ENCODE measurements at regions not wholly inside any gene's neighbourhood (a gene's known extent, or its start where the extent isn't known, plus 50 kb on each side); places are given as distances from the start of the nearest gene placed in this dataset.

DNA sequence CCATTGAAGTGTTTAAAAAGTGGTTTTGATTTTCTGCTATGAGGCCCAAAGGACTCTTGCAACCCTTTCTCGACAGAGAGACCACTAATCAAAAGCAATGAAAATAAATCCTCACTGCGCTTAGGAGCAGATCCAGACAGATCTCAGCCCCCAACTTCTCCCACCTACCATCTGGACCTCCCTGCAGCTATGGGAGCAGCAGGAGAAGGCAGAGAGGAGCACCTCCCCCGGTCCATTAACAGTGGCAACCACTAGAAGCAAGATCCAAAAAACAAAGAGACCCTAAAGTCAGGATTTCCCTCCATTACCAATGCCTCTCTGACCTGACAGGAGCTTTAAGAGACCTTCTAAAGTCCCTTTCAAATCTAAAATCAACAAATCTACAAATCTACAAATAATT is 99.0 kb upstream of the LSM8 start:
- intact Hi-C loops (cut with DNase I): no loop called here
- no peak for TF ChIP-seq POLR2A (IDR thresholded peaks at IDR 0.05)
- TF ChIP-seq, protein P1, sequence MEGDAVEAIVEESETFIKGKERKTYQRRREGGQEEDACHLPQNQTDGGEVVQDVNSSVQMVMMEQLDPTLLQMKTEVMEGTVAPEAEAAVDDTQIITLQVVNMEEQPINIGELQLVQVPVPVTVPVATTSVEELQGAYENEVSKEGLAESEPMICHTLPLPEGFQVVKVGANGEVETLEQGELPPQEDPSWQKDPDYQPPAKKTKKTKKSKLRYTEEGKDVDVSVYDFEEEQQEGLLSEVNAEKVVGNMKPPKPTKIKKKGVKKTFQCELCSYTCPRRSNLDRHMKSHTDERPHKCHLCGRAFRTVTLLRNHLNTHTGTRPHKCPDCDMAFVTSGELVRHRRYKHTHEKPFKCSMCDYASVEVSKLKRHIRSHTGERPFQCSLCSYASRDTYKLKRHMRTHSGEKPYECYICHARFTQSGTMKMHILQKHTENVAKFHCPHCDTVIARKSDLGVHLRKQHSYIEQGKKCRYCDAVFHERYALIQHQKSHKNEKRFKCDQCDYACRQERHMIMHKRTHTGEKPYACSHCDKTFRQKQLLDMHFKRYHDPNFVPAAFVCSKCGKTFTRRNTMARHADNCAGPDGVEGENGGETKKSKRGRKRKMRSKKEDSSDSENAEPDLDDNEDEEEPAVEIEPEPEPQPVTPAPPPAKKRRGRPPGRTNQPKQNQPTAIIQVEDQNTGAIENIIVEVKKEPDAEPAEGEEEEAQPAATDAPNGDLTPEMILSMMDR (IDR thresholded peaks at IDR 0.05): no peak
- 77% methylated on average over 2 of the region's 3 CpGs for WGBS (ENCODE audit: insufficient coverage, low coverage, low lambda C conversion rate, missing lambda C conversion rate)

DNA sequence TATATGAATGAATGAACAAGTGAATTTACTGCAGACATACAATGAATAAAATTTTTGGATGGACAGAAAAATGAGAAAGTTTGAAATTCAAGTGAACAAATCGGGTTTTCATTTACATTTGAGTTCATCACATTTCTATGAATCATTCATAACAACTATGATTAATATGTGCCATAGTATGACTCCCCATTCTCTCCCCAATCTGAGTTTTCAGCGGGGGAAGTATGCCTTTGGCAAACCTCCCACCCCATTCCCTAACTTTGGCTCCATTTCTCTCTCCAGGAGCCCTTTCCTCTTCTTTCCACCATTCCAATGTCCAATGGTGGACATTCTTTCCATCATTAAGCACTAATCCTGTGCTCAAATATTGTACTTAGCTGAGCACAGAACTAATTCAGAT is 96.8 kb upstream of the LSM8 start:
- intact Hi-C loops (cut with DNase I): no loop called here
- TF ChIP-seq, protein P1 (IDR thresholded peaks at IDR 0.05): no peak
- TF ChIP-seq POLR2A (IDR thresholded peaks at IDR 0.05): no peak
- Histone ChIP-seq H3K4me1 (no peaks in the 10 kb centered on the region), H3K27ac (no peak overlapping the region), H3K36me3 (no peaks in the 10 kb centered on the region), H3K27me3 (no peaks in the 10 kb centered on the region), H3K9me3 (no peaks in the 10 kb centered on the region), H3K4me3 (no peak overlapping the region)
- ATAC-seq (no peak), DNase-seq (no peak)
- WGBS (ENCODE audit: insufficient coverage, low coverage, low lambda C conversion rate, missing lambda C conversion rate): 73% methylated on average over 2 of the region's 2 CpGs

More for the DNA sequence above, 99.0 kb upstream of the LSM8 start:
- Histone ChIP-seq H3K27ac (no peak overlapping the region), H3K27me3 (no peaks in the 10 kb centered on the region), H3K4me1 (no peaks in the 10 kb centered on the region), H3K9me3 (no peaks in the 10 kb centered on the region), H3K4me3 (no peak overlapping the region), H3K36me3 (no peaks in the 10 kb centered on the region)
- DNase-seq (no peak), ATAC-seq (no peak)

DNA sequence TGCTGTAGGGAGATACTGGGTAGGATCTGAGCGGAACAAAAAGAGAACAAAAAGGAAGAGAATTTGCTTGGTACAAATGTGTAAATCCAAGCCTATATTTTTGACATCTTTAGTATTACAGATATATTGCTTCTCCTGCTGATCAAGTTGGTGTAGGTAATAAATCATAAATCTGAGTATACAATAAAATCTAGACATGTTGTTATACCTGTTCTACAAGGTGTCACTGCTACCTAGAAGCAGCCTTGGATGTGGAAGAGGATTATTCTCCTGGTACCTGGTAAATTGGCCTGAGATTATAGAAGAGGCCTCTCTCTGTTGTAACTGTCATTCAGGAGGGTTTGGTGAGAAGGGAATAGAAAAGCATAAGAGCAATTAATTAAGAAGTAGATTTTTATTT is 89.9 kb upstream of the LSM8 start:
- no peaks in the 10 kb centered on the region for H3K9me3 ChIP-seq
- DNase-seq (no peak), ATAC-seq (no peak)
- no peak overlapping the region for H3K27ac ChIP-seq
- TF ChIP-seq, protein P1 (IDR thresholded peaks at IDR 0.05): no peak
- no peak for TF ChIP-seq POLR2A (IDR thresholded peaks at IDR 0.05)
- no peaks in the 10 kb centered on the region for H3K27me3 ChIP-seq
- no peak overlapping the region for H3K4me3 ChIP-seq
- H3K4me1 ChIP-seq: no peaks in the 10 kb centered on the region
- intact Hi-C loops (cut with DNase I): no loop called here
- 71% methylated on average over 1 of the region's 1 CpG for WGBS (ENCODE audit: insufficient coverage, low coverage, low lambda C conversion rate, missing lambda C conversion rate)
- H3K36me3 ChIP-seq: no peaks in the 10 kb centered on the region

DNA sequence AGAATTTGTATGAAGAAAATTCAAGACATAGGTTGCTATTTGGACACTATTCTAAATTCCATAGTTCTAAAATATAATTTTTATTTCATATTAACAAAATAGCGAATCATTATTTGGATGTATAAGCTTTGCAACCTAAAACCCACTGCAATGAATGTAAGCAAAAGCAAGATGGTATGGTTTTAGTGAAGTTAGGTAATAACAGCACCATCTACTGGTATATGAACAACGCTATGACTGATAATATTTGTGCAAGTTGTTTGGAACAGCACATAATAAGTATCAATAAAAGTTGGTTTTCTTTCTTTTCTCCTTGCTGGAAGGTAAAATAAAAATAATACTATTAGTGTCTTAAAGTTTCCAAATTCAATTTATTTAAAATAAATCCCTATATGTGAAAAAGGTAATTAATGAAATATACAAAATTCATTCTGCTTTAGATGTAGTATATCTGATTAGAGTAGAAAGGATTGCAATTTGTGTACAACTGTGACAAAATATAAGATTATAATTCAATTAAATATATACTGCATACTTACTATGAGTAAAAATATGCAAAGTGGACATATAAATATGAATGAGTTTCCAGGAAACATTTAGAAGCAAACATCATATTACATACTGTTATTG is 79.0 kb upstream of the LSM8 start:
- Histone ChIP-seq H3K4me1 (no peaks in the 10 kb centered on the region), H3K4me3 (no peak overlapping the region), H3K27ac (no peak overlapping the region), H3K9me3 (no peaks in the 10 kb centered on the region), H3K36me3 (no peaks in the 10 kb centered on the region), H3K27me3 (no peaks in the 10 kb centered on the region)
- DNase-seq (no peak), ATAC-seq (peak; percentile 52 to 78 (median 60))
- intact Hi-C loops (cut with DNase I): no loop called here
- TF ChIP-seq, protein P1 (IDR thresholded peaks at IDR 0.05): peak; percentile 50 to 67 (median 61)
- TF ChIP-seq POLR2A (IDR thresholded peaks at IDR 0.05): no peak
- WGBS (ENCODE audit: insufficient coverage, low coverage, low lambda C conversion rate, missing lambda C conversion rate): 0% methylated on average over 2 of the region's 2 CpGs

DNA sequence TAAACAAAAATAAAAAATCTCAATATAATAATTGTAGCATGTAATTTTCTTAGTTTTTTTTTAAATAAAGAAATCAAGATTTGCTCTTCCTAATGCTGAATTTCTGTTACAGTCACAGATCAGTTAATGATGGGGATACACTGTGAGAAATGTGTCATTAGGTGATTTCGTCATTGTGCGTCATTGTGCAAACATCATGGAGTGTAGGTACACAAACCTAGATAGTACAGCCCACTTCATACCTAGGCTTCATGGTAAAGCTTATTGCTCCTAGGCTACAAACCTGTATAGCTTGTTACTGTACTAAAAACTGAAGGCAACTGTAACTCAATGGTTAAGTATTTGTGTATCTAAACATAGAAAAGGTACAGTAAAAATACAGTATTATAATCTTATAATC is 74.4 kb upstream of the LSM8 start:
- no peak for TF ChIP-seq POLR2A (IDR thresholded peaks at IDR 0.05)
- TF ChIP-seq, protein P1 (IDR thresholded peaks at IDR 0.05): no peak
- DNase-seq (no peak), ATAC-seq (peak in 1 of 4 donors; percentile 35)
- H3K27ac ChIP-seq: no peak overlapping the region
- H3K36me3 ChIP-seq: no peaks in the 10 kb centered on the region
- 41% methylated on average over 2 of the region's 2 CpGs for WGBS (ENCODE audit: insufficient coverage, low coverage, low lambda C conversion rate, missing lambda C conversion rate)
- no peak overlapping the region for H3K4me3 ChIP-seq
- no peaks in the 10 kb centered on the region for H3K4me1 ChIP-seq
- H3K27me3 ChIP-seq: no peaks in the 10 kb centered on the region
- intact Hi-C loops (cut with DNase I): no loop called here
- H3K9me3 ChIP-seq: no peaks in the 10 kb centered on the region
